ENCODE measurements at regions not wholly inside any gene's neighbourhood (a gene's known extent, or its start where the extent isn't known, plus 50 kb on each side); places are given as distances from the start of the nearest gene placed in this dataset.

GRCh38 chr15:77724715-77725114, 92.0 kb upstream of the LINGO1 start:
- no peak overlapping the region for H3K4me3 ChIP-seq (ENCODE audit: low read depth, low read length)
- in situ Hi-C loops (cut with HindIII; ENCODE audit: low sequenced_read_pairs) = no loop called here
- TF ChIP-seq, protein P1, sequence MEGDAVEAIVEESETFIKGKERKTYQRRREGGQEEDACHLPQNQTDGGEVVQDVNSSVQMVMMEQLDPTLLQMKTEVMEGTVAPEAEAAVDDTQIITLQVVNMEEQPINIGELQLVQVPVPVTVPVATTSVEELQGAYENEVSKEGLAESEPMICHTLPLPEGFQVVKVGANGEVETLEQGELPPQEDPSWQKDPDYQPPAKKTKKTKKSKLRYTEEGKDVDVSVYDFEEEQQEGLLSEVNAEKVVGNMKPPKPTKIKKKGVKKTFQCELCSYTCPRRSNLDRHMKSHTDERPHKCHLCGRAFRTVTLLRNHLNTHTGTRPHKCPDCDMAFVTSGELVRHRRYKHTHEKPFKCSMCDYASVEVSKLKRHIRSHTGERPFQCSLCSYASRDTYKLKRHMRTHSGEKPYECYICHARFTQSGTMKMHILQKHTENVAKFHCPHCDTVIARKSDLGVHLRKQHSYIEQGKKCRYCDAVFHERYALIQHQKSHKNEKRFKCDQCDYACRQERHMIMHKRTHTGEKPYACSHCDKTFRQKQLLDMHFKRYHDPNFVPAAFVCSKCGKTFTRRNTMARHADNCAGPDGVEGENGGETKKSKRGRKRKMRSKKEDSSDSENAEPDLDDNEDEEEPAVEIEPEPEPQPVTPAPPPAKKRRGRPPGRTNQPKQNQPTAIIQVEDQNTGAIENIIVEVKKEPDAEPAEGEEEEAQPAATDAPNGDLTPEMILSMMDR (IDR thresholded peaks at IDR 0.05; ENCODE audit: low read depth, low read length, missing control alignments) = no peak
- no peak for DNase-seq (ENCODE audit: low read depth)

- no peak overlapping the region for H3K4me3 ChIP-seq (ENCODE audit: low read depth, low read length)
- in situ Hi-C loops (cut with HindIII; ENCODE audit: low sequenced_read_pairs) = no loop called here
- no peak for DNase-seq (ENCODE audit: low read depth)
- TF ChIP-seq, protein P1 (IDR thresholded peaks at IDR 0.05; ENCODE audit: low read depth, low read length, missing control alignments) = no peak
These were observed 91.0 kb upstream of the LINGO1 start for GRCh38 chr15:77723756-77724155.

GRCh38 chr15:77722759-77723460, 90.2 kb upstream of the LINGO1 start:
- TF ChIP-seq, protein P1 (IDR thresholded peaks at IDR 0.05; ENCODE audit: low read depth, low read length, missing control alignments) = no peak
- in situ Hi-C loops (cut with HindIII; ENCODE audit: low sequenced_read_pairs) = no loop called here
- no peak overlapping the region for H3K4me3 ChIP-seq (ENCODE audit: low read depth, low read length)
- no peak for DNase-seq (ENCODE audit: low read depth)

DNA sequence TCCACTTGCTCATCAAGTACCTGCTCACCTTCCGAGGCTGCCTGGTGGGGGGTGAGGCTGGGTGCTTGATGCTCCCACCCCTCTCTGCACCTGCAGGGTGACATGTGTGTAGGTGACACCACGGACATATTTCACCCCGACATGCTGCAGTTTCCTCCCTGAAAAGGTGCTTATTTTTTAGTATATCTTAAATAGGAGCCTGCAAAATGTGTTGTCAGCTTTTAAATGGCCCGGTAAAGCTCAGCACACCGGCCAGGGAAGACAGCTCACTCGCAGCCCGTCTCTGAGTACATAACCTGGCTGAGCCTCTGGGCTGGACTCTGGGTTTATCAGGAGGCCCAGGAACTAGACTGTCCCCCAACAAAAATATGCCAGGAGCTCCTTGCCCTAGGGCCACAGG, 89.3 kb upstream of the LINGO1 start:
- in situ Hi-C loops (cut with HindIII; ENCODE audit: low sequenced_read_pairs) = no loop called here
- no peak for DNase-seq (ENCODE audit: low read depth)
- TF ChIP-seq, protein P1 (IDR thresholded peaks at IDR 0.05; ENCODE audit: low read depth, low read length, missing control alignments) = no peak
- H3K4me3 ChIP-seq (ENCODE audit: low read depth, low read length) = no peak overlapping the region

GRCh38 chr15:77720655-77721054, 87.9 kb upstream of the LINGO1 start:
- in situ Hi-C loops (cut with HindIII; ENCODE audit: low sequenced_read_pairs) = no loop called here
- no peak overlapping the region for H3K4me3 ChIP-seq (ENCODE audit: low read depth, low read length)
- TF ChIP-seq, protein P1 (IDR thresholded peaks at IDR 0.05; ENCODE audit: low read depth, low read length, missing control alignments) = no peak
- DNase-seq (ENCODE audit: low read depth) = no peak

DNA sequence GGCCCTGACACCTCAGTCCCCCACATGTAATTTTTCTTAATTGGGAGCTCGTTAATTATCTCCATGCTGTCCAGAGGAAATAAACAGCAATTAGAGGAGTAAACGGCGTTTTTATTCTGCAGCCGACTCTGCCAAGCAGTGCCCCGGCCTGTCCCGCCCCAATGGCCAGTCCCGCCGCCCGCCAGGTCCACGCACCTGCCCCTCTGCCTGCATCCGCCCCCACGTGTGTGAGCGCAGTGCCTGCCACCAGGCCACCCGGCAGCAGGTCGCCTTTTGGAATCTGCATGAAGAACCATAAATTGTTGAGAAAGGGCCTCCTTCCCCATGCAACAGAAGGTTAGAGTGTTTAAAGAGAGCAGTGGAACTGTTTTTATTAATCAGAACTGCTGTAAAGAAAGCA, 87.5 kb upstream of the LINGO1 start:
- TF ChIP-seq, protein P1 (IDR thresholded peaks at IDR 0.05; ENCODE audit: low read depth, low read length, missing control alignments) = no peak
- DNase-seq (ENCODE audit: low read depth) = no peak
- in situ Hi-C loops (cut with HindIII; ENCODE audit: low sequenced_read_pairs) = no loop called here
- no peak overlapping the region for H3K4me3 ChIP-seq (ENCODE audit: low read depth, low read length)

Data from astrocyte of the cerebellum (primary cell).